ENCODE measurements at regions not wholly inside any gene's neighbourhood (a gene's known extent, or its start where the extent isn't known, plus 50 kb on each side); places are given as distances from the start of the nearest gene placed in this dataset.
"Not testable (repeated sequence)": the region's sequence is repeated elsewhere in the genome, so short reads cannot be mapped to it uniquely, and the experiment has no call there.

- not testable (repeated sequence) for DNase-seq (ENCODE audit: low spot score)
These were observed 305.3 kb upstream of the CYRIA start for GRCh38 chr2:16970948-16971347.

GRCh38 chr2:16962505-16962904 lies 296.9 kb upstream of the CYRIA start:
- no peak for DNase-seq (ENCODE audit: low spot score)

- DNase-seq (ENCODE audit: low spot score) = no peak
These were observed 294.9 kb upstream of the CYRIA start for GRCh38 chr2:16960579-16960978.

GRCh38 chr2:16958266-16958665 lies 292.6 kb upstream of the CYRIA start:
- no peak for DNase-seq (ENCODE audit: low spot score)

GRCh38 chr2:16952805-16953204 lies 287.2 kb upstream of the CYRIA start:
- no peak for DNase-seq (ENCODE audit: low spot score)

GRCh38 chr2:16952368-16952767 lies 286.7 kb upstream of the CYRIA start:
- DNase-seq (ENCODE audit: low spot score) = no peak

- DNase-seq (ENCODE audit: low spot score) = no peak
These were observed 284.8 kb upstream of the CYRIA start for GRCh38 chr2:16950436-16950835.

GRCh38 chr2:16948710-16949109 lies 283.1 kb upstream of the CYRIA start:
- no peak for DNase-seq (ENCODE audit: low spot score)

- DNase-seq (ENCODE audit: low spot score) = no peak
These were observed 282.4 kb upstream of the CYRIA start for GRCh38 chr2:16948053-16948452.

GRCh38 chr2:16943279-16943958 lies 277.8 kb upstream of the CYRIA start:
- DNase-seq (ENCODE audit: low spot score) = no peak

GRCh38 chr2:16940214-16940613 lies 274.6 kb upstream of the CYRIA start:
- no peak for DNase-seq (ENCODE audit: low spot score)

GRCh38 chr2:16939771-16940170 lies 274.1 kb upstream of the CYRIA start:
- no peak for DNase-seq (ENCODE audit: low spot score)

- no peak for DNase-seq (ENCODE audit: low spot score)
These were observed 267.7 kb upstream of the CYRIA start for GRCh38 chr2:16933355-16933754.

- DNase-seq (ENCODE audit: low spot score) = no peak
These were observed 267.2 kb upstream of the CYRIA start for GRCh38 chr2:16932826-16933225.

GRCh38 chr2:16931441-16931840 lies 265.8 kb upstream of the CYRIA start:
- DNase-seq (ENCODE audit: low spot score) = no peak

- no peak for DNase-seq (ENCODE audit: low spot score)
These were observed 261.8 kb upstream of the CYRIA start for GRCh38 chr2:16927398-16927797.

GRCh38 chr2:16925145-16925544 lies 259.5 kb upstream of the CYRIA start:
- DNase-seq (ENCODE audit: low spot score) = no peak

GRCh38 chr2:16915341-16915755 lies 249.7 kb upstream of the CYRIA start:
- not testable (repeated sequence) for DNase-seq (ENCODE audit: low spot score)

- DNase-seq (ENCODE audit: low spot score) = no peak
These were observed 246.1 kb upstream of the CYRIA start for GRCh38 chr2:16911746-16912145.

- no peak for DNase-seq (ENCODE audit: low spot score)
These were observed 243.0 kb upstream of the CYRIA start for GRCh38 chr2:16908656-16909055.

- no peak for DNase-seq (ENCODE audit: low spot score)
These were observed 242.1 kb upstream of the CYRIA start for GRCh38 chr2:16907645-16908282.

GRCh38 chr2:16905325-16905724 lies 239.7 kb upstream of the CYRIA start:
- not testable (repeated sequence) for DNase-seq (ENCODE audit: low spot score)

- DNase-seq (ENCODE audit: low spot score) = no peak
These were observed 234.9 kb upstream of the CYRIA start for GRCh38 chr2:16900405-16901025.

All from ecto neural progenitor cell (in vitro differentiated cells).